ENCODE measurements at regions not wholly inside any gene's neighbourhood (a gene's known extent, or its start where the extent isn't known, plus 50 kb on each side); places are given as distances from the start of the nearest gene placed in this dataset.

- Histone ChIP-seq H3K36me3 (ENCODE audit: insufficient read depth) (no peaks in the 10 kb centered on the region), H4K20me1 (replicated peaks; ENCODE audit: insufficient read depth) (peaks cover 11% of the 10 kb centered on the region; the same call in 1 of the 2 replicates), H3K27me3 (ENCODE audit: insufficient read depth) (no peaks in the 10 kb centered on the region), H3F3A (replicated peaks; ENCODE audit: low read depth) (no peaks in the 10 kb centered on the region), H3K4me3 (no peak overlapping the region), H3K4me1 (ENCODE audit: insufficient read depth) (0 out of 2 replicates have a peak, but pooled peaks cover 14% of the 10 kb centered on the region), H3K9me2 (ENCODE audit: insufficient read depth) (no peaks in the 10 kb centered on the region), H3K4me2 (no peak overlapping the region), H3K27ac (ENCODE audit: low read depth) (no peak overlapping the region), H2AFZ (no peak overlapping the region), H3K79me2 (replicated peaks; ENCODE audit: insufficient read depth) (no peaks in the 10 kb centered on the region)
- Mint-ChIP-seq H3K4me3 (no peak overlapping the region), H3K4me1 (peaks cover 13% of the 10 kb centered on the region), H3K36me3 (ENCODE audit: low read depth) (peaks cover 33% of the 10 kb centered on the region), H3K27ac (no peak overlapping the region), H3K27me3 (ENCODE audit: insufficient read depth, low read depth, poor library complexity) (peaks cover 7% of the 10 kb centered on the region), H3K9me3 (no peaks in the 10 kb centered on the region)
- no peak for ATAC-seq
- TF ChIP-seq EZH2phosphoT487 (IDR thresholded peaks at IDR 0.05; ENCODE audit: unreplicated experiment) (no peak), JUNB (IDR thresholded peaks at IDR 0.05; ENCODE audit: unreplicated experiment) (no peak), EZH2 (IDR thresholded peaks at IDR 0.05; ENCODE audit: low read depth, unreplicated experiment) (no peak), NANOG (IDR thresholded peaks at IDR 0.05; ENCODE audit: borderline replicate concordance) (no peak), ZNF331 (CRISPR knock-in tag; IDR thresholded peaks at IDR 0.05; ENCODE audit: low read depth) (no peak), CREB1 (CRISPR knock-in tag; IDR thresholded peaks at IDR 0.05; ENCODE audit: low read depth) (no peak), ZNF114 (CRISPR knock-in tag; IDR thresholded peaks at IDR 0.05) (no peak), POLR2AphosphoS5 (IDR thresholded peaks at IDR 0.05; ENCODE audit: low read depth) (no peak), CTCF (conservative IDR thresholded peaks at IDR 0.05; ENCODE audit: low read depth in 2 of 2) (no peak), STAT1 (IDR thresholded peaks at IDR 0.05; ENCODE audit: unreplicated experiment) (no peak)
- TF ChIP-seq, protein P1, sequence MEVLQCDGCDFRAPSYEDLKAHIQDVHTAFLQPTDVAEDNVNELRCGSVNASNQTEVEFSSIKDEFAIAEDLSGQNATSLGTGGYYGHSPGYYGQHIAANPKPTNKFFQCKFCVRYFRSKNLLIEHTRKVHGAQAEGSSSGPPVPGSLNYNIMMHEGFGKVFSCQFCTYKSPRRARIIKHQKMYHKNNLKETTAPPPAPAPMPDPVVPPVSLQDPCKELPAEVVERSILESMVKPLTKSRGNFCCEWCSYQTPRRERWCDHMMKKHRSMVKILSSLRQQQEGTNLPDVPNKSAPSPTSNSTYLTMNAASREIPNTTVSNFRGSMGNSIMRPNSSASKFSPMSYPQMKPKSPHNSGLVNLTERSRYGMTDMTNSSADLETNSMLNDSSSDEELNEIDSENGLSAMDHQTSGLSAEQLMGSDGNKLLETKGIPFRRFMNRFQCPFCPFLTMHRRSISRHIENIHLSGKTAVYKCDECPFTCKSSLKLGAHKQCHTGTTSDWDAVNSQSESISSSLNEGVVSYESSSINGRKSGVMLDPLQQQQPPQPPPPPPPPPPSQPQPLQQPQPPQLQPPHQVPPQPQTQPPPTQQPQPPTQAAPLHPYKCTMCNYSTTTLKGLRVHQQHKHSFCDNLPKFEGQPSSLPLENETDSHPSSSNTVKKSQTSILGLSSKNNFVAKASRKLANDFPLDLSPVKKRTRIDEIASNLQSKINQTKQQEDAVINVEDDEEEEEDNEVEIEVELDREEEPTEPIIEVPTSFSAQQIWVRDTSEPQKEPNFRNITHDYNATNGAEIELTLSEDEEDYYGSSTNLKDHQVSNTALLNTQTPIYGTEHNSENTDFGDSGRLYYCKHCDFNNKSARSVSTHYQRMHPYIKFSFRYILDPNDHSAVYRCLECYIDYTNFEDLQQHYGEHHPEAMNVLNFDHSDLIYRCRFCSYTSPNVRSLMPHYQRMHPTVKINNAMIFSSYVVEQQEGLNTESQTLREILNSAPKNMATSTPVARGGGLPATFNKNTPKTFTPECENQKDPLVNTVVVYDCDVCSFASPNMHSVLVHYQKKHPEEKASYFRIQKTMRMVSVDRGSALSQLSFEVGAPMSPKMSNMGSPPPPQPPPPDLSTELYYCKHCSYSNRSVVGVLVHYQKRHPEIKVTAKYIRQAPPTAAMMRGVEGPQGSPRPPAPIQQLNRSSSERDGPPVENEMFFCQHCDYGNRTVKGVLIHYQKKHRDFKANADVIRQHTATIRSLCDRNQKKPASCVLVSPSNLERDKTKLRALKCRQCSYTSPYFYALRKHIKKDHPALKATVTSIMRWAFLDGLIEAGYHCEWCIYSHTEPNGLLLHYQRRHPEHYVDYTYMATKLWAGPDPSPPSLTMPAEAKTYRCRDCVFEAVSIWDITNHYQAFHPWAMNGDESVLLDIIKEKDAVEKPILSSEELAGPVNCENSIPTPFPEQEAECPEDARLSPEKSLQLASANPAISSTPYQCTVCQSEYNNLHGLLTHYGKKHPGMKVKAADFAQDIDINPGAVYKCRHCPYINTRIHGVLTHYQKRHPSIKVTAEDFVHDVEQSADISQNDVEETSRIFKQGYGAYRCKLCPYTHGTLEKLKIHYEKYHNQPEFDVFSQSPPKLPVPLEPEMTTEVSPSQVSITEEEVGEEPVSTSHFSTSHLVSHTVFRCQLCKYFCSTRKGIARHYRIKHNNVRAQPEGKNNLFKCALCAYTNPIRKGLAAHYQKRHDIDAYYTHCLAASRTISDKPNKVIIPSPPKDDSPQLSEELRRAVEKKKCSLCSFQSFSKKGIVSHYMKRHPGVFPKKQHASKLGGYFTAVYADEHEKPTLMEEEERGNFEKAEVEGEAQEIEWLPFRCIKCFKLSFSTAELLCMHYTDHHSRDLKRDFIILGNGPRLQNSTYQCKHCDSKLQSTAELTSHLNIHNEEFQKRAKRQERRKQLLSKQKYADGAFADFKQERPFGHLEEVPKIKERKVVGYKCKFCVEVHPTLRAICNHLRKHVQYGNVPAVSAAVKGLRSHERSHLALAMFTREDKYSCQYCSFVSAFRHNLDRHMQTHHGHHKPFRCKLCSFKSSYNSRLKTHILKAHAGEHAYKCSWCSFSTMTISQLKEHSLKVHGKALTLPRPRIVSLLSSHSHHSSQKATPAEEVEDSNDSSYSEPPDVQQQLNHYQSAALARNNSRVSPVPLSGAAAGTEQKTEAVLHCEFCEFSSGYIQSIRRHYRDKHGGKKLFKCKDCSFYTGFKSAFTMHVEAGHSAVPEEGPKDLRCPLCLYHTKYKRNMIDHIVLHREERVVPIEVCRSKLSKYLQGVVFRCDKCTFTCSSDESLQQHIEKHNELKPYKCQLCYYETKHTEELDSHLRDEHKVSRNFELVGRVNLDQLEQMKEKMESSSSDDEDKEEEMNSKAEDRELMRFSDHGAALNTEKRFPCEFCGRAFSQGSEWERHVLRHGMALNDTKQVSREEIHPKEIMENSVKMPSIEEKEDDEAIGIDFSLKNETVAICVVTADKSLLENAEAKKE (CRISPR knock-in tag; IDR thresholded peaks at IDR 0.05), result no peak
- TF ChIP-seq, protein P2, sequence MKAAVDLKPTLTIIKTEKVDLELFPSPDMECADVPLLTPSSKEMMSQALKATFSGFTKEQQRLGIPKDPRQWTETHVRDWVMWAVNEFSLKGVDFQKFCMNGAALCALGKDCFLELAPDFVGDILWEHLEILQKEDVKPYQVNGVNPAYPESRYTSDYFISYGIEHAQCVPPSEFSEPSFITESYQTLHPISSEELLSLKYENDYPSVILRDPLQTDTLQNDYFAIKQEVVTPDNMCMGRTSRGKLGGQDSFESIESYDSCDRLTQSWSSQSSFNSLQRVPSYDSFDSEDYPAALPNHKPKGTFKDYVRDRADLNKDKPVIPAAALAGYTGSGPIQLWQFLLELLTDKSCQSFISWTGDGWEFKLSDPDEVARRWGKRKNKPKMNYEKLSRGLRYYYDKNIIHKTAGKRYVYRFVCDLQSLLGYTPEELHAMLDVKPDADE (IDR thresholded peaks at IDR 0.05), result no peak
- TF ChIP-seq, protein P3, sequence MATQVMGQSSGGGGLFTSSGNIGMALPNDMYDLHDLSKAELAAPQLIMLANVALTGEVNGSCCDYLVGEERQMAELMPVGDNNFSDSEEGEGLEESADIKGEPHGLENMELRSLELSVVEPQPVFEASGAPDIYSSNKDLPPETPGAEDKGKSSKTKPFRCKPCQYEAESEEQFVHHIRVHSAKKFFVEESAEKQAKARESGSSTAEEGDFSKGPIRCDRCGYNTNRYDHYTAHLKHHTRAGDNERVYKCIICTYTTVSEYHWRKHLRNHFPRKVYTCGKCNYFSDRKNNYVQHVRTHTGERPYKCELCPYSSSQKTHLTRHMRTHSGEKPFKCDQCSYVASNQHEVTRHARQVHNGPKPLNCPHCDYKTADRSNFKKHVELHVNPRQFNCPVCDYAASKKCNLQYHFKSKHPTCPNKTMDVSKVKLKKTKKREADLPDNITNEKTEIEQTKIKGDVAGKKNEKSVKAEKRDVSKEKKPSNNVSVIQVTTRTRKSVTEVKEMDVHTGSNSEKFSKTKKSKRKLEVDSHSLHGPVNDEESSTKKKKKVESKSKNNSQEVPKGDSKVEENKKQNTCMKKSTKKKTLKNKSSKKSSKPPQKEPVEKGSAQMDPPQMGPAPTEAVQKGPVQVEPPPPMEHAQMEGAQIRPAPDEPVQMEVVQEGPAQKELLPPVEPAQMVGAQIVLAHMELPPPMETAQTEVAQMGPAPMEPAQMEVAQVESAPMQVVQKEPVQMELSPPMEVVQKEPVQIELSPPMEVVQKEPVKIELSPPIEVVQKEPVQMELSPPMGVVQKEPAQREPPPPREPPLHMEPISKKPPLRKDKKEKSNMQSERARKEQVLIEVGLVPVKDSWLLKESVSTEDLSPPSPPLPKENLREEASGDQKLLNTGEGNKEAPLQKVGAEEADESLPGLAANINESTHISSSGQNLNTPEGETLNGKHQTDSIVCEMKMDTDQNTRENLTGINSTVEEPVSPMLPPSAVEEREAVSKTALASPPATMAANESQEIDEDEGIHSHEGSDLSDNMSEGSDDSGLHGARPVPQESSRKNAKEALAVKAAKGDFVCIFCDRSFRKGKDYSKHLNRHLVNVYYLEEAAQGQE (IDR thresholded peaks at IDR 0.05; ENCODE audit: unreplicated experiment), result no peak
- DNase-seq (ENCODE audit: low spot score), result no peak
These were observed 109.2 kb upstream of the MAP2 start for GRCh38 chr2:209314653-209315052.
